ENCODE measurements at regions not wholly inside any gene's neighbourhood (a gene's known extent, or its start where the extent isn't known, plus 50 kb on each side); places are given as distances from the start of the nearest gene placed in this dataset.
"Not testable (repeated sequence)": the region's sequence is repeated elsewhere in the genome, so short reads cannot be mapped to it uniquely, and the experiment has no call there.

DNA sequence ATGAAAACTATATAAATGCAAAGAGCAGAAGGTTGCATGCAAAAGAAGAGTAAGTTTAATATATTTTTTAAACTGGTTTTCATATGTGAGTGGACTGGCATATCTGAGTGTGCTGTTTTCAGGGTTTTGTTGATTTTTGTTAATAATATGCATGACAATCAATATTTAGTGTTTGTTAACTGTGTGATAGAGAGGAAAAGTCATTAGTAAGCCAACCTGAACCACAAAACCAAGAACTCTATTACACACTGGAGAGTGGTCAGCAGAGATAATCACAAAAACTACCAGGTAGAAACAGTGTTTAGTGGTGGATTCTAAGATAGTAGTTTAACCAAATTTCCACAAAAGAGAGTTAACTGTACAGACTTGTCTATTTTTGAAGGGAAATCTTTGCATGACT lies 396.9 kb downstream of the GASK1B start:
- no peak for DNase-seq

GRCh38 chr4:157772907-157773306 lies 399.9 kb downstream of the GASK1B start:
- DNase-seq: no peak

GRCh38 chr4:157768419-157768818 lies 404.4 kb downstream of the GASK1B start:
- no peak for DNase-seq

- DNase-seq: no peak
Measured at GRCh38 chr4:157763490-157763889, 409.3 kb downstream of the GASK1B start.

GRCh38 chr4:157754410-157754809 lies 418.4 kb downstream of the GASK1B start:
- no peak for DNase-seq

DNA sequence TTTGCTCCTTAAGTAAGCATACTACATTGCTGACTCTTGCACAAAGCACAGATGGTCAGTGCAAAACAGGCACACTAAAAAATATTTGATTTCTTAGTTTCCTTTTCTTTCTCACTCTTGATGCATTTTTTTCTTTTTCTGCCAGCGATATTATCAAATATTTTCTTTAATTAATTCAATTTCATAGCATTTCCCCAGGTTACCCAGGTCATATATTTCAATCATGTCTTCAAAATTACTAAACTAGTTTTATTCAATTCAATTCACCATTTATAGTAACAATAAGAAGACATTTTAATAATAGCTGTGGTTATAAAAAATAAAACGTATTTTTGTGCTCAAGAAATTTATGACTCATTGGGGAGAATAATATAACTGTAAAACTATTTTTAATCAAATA lies 421.2 kb downstream of the GASK1B start:
- DNase-seq: no peak

DNA sequence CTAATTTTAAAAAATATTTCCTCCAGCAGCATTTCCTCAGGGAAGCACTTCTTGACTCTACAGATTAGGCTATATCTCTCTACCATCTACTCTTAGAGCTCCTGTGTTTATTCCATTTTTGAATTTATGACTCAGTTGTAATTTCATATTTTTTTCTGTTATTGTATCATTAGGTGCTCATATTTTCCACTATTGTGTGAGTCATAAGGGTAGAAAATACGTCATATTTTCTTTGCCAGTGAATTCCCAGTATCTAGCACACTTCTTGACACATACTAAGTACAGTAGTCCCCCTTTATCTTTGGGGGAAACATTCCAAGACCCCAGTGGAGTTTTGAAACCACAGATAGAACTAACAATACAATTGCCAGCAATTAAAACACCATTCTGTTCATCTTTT lies 431.2 kb downstream of the GASK1B start:
- DNase-seq: no peak

DNA sequence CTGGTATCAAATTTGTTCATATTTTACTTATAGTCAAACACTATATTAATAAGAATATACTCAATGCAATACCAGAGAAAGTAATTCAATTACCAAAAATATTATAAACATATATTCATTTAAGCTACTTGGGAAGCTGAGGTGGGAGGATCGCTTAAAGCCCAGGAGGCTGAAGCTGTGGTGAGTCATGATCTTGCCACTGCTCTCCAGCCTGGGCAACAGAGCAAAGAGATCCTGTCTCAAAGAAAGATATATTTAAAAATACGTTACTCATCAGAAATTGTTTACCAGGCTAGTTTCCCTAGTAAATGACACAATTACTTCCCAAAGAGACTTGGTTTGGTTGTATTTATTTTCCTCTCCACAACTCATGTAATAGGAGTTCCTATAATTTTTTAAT lies 433.6 kb downstream of the GASK1B start:
- DNase-seq: no peak

DNA sequence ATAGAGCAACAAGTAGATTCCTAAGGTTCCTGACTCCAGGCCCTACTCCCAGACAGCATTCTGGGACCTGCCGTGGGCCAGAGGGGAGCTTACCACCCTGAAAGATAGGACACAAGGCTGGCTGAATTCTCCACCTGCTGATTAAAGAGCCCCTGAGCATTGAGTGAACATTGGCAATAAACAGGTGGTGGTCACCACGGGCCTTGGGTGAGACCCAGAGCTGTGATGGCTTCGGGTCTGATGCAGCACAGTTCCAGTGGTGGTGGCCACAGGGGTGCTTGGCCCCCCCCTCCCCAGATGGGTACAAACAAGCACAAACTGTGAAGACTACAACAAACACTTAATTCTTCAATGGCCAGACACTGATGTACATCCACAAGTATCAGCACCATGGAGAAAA lies 444.6 kb downstream of the GASK1B start:
- no peak for DNase-seq

DNA sequence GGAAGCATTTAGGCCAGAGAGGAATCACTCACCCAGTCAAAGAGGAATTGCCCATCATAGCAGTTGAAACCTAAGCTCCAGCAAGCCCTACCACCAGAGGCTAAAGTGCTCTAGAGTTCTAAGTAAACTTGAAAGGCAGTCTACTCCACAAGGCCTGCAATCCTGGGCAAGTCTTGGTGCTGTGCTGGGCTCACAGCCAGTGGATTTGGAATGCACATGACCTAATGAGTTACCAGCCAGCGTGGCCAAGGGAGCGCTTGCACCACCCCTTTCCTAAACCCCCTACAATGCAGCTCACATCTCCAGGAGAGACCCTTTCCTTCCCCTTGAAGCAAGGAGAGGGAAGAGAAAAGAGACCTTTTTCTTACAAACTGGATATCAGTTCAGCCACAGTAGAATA lies 445.7 kb downstream of the GASK1B start:
- no peak for DNase-seq

- DNase-seq: no peak
Measured at GRCh38 chr4:157722146-157722545, 450.7 kb downstream of the GASK1B start.

DNA sequence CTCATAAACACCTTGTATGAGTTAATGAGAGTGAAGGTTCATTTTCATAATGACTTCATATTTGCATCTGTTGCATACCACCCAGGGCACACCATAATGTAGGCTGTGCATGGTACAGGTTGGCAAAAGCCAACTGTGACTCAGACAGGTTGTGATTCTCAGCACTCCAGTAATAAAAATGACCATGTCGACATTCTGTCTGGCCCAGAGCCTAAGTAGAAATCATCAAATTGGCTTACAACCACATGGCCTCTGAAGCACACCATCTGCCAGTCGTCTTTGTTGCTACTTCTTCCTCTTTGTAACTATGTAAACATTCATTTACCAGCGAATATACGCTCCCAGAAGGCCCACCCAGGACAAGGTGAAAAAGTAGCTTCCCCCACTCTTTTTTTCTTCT lies 459.5 kb downstream of the GASK1B start:
- no peak for DNase-seq

DNA sequence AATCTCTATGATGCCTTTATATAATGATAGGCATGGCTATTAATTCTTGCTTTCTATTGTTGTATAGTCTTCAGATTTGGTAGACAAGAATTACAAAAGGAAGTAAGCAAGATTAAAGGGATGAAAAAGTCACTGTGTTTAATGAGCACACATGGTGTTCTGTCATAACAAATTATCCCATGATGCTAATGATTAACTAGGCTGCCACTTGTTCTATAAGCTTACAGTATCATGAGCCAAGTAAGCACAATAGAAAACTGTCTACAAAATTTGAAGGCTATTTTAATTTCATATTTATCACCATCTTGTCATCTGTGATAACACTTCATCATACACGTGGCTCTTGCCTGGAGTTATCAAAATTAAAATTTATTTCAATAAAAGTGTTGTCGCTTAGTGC lies 466.7 kb downstream of the GASK1B start:
- no peak for DNase-seq

DNA sequence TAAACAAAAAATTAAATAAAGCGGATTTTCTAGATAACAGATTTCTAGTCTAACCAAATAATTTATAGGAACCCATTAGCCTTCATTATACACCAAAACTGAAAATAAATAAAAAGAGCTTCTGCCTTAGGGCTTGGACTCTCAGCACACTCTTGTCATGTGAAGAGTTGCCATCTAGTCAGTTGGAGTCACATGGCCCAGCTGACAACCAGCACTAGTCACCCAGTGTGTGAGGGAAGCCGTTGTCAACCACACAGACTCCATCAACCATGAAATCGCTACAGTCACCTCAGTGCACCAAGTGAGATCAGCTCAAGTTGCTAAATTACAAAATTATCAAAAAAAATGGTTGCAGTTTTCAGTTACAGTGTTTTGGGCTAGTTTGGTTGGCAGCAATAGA lies 470.0 kb downstream of the GASK1B start:
- no peak for DNase-seq

DNA sequence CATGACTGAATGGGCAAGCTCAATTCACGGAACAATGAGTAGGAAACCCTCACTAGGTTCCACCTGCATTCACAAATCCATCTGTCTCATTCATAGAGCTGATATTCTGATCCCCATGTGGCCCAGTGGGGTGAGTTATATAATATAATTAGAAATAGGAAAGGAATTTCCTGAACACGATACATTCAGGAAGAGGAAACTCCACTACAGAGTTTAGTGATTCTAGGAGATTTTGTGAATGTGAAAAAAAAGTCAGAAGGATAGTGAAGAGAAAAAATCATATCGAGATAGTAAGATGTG lies 471.2 kb downstream of the GASK1B start:
- no peak for DNase-seq

- DNase-seq: no peak
Measured at GRCh38 chr4:157700898-157701694, 471.7 kb downstream of the GASK1B start.

DNA sequence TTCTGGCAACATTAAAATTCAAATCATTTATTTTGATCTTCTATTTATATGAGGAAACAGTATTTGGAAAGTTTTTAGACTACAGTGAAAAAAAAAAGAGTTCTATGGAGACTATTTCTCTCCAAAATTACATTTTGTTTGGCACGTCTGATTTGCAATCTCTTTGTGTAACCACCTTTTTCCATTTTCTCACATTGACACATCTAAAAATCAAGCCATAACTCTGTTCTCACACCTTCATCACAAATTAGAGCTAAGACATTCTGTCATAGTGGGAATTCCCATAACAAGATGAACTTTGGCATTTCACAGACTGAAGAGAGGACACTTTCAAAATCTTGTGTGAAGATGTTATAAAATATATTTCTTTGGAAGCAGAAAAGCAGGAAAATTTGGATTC lies 468.9 kb downstream of the GRIA2 start:
- DNase-seq: no peak

GRCh38 chr4:157687971-157688370 lies 467.4 kb downstream of the GRIA2 start:
- DNase-seq: no peak

DNA sequence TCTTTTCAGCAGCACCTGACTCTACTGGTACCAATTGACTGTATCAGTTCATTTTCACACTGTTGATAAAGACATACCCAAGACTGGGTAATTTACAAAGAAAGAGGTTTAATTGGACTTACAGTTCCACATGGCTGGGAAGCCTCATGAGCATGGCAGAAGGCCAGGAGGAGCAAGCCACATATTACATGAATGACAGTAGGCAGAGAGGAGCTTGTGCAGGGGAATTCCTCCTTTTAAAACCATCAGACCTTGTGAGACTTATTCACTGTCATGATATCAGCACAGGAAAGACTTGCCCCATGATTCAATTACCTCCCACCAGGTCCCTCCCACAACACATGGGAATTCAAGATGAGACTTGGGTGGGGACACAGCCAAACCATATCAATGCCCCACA lies 458.8 kb downstream of the GRIA2 start:
- DNase-seq: not testable (repeated sequence)

- DNase-seq: no peak
Measured at GRCh38 chr4:157678478-157678877, 457.9 kb downstream of the GRIA2 start.

GRCh38 chr4:157674699-157675098 lies 454.2 kb downstream of the GRIA2 start:
- no peak for DNase-seq

DNA sequence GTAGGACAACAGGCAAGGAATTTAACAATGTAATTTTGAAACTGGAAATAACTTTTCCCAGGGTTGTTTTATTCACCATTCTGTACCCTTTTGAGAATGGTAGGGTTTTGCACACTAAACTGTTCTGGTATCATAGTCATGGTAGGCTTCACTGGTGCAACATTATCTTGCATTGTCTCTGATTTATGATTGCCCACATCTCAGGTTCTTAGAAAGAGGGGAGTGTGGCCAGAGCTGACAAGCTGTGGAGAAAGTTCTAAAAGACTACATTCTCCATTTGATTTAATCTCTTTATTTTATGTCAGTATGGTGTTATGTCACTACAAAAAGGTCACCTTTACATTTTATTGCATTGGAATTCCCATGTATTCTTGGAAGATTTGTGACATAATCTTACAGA lies 447.3 kb downstream of the GRIA2 start:
- no peak for DNase-seq

GRCh38 chr4:157664726-157665125 lies 444.2 kb downstream of the GRIA2 start:
- no peak for DNase-seq

- no peak for DNase-seq
Measured at GRCh38 chr4:157655096-157655809, 434.7 kb downstream of the GRIA2 start.

- DNase-seq: no peak
Measured at GRCh38 chr4:157643257-157643656, 422.7 kb downstream of the GRIA2 start.
